GM21619 (cell line): ENCODE measurements at regions not wholly inside any gene's neighbourhood (a gene's known extent, or its start where the extent isn't known, plus 50 kb on each side); places are given as distances from the start of the nearest gene placed in this dataset.
"Not testable (repeated sequence)": the region's sequence is repeated elsewhere in the genome, so short reads cannot be mapped to it uniquely, and the experiment has no call there.

Experiments used
- ATAC-seq: cut with Tn5 transposase; IDR thresholded peaks from one replicate; pipeline ENCODE4 v1.9.1; 2021; ENCODE audit not compliant: unreplicated experiment

DNA sequence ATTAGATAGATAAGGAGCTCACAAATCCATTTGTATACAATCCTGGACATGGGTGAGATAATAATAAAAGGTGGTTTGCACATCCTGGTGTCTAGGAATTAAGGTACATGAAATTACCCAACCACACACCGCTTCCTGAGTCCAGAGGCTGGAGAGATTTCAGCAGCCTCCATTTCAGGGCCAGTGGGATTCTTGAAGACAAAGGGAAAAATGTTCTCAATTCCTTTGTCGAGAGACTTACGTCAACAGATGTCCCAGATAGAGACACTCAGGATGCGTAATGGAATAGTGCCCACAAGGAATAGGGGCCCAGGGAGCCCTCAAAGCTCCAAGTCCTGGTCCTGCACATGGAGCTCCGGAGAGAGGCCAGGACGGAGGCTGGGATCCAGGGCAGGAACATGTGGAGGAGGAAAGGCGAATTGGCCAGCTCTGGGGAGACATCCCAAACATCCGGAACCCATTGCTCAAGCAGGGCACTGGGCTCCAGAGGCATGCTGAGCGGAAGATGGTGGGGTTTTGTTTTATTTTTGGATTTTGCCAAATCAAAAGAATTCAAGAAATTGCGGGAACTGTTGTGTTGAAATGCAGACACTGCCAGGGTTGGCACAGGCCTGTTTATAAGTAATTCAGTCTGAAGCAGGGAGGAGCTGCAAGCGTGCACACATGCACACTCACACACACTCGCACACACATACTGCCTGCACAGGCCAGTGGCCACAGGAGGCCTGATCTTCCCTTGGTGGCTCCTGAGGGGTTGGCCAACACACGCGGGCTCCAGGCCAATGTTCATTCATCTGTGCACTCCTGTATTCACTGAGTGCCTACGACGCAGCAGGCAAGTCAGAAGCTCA is 97.2 kb downstream of the NOG start:
- ATAC-seq = no peak

GRCh38 chr17:56694825-56695224 is 101.3 kb downstream of the NOG start:
- ATAC-seq = no peak

DNA sequence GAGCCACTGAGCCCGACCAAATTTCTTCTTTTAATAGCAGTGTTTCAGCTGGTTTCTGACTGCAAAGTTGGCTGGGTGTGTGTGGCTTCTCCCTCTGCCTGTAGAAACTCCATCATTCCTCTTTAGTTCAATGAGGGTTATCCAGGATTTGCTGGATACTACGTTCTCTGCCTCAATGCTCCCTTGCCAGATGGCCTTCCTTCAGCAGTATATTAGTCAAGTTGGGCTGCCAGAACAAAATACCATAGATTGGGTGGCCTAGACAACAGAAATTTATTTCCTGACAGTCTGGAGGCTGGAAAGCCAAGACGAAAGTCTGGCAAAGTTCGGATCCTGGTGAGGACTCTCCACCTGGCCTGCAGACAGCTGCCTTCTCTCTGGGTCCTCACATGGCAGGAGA is 103.7 kb downstream of the NOG start:
- no peak for ATAC-seq

- ATAC-seq = no peak
Observed at GRCh38 chr17:56699186-56699894, 105.8 kb downstream of the NOG start.

DNA sequence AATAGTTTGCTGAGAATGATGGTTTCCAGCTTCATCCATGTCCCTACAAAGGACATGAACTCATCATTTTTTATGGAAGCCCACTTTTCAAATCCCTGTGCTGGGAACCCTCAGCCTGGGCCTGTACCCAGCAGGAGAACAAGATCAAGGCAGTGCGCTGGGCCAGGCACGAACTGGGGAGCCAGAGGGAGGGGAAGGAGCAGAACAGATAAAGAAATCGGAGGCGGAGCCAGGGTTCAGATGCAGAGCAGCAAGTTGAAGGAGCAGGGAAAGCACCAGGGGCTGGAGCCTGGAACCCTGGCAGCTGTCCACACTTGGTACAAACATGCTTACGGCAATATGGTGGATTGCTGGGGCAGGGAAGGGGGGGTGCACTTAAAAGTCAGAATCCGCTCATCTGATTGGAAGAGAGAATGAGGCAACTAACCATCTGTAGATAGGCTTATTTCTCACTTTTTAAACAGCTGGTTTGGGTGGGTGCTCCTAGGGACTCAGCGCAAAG is 107.5 kb downstream of the NOG start:
- no peak for ATAC-seq

DNA sequence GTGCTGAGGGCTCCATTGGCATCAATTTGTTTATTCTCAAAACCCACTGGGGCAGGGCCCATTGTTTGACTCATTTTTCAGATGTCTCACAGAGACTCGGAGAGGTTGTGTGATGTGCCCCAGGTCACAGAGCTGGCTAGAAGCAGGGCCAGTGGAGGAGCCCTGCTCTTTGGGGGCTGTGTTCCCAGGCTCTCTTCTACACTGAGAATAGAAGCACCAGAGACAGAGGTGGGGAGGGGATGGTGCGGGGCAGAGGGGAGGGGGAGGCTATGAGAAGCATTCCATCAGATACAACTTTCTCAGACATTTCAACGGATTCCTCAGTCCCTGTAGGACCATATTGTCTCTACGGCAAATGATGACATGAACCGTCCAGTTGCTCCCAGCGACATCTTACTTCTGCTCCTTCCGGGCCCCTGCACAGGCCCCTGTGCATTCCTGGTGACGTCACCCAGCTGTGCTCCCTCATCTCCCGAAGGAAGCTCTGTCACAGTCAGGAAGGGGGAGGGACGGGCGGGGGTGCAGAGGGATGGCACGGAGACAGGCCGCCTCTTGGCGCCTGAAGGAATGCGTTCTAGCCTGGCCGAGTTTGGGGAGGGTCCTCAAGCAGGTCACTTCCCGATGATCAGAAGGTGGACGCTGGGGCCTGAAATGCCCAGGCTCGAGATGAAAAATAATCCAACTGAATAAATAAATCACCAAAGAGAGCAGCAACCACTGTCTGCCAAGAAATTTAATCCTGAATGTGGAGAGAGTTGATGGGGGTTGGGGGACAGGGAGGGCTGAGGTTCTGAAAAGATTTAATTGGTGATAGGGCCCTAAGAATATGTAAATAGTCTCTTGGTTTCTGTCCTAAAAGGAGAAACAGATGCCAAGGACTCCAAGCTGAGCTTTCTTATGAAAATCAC is 114.1 kb downstream of the NOG start:
- ATAC-seq = no peak

GRCh38 chr17:56708220-56708558 is 114.7 kb downstream of the NOG start:
- no peak for ATAC-seq

- ATAC-seq = no peak
Observed at GRCh38 chr17:56708670-56709410, 115.3 kb downstream of the NOG start.

DNA sequence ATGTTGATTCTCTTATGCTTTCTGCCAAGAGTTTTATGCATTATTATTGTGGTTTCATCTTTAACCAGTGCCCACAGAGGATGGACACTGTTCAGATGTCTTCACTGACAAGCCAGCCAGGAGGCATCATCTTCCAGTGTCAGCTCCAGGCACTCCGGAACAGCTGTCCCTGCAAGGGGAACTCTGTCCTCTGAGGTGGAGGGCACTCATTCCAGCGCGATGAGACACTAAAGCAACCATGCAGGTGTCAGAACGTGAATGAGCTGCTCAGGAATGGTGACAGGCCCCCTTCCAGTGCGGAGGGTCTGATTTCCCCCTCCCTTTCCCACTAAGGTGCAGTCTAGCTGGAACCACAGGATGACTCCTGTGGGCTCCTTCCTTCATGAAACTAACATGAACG is 117.5 kb downstream of the NOG start:
- ATAC-seq = no peak

DNA sequence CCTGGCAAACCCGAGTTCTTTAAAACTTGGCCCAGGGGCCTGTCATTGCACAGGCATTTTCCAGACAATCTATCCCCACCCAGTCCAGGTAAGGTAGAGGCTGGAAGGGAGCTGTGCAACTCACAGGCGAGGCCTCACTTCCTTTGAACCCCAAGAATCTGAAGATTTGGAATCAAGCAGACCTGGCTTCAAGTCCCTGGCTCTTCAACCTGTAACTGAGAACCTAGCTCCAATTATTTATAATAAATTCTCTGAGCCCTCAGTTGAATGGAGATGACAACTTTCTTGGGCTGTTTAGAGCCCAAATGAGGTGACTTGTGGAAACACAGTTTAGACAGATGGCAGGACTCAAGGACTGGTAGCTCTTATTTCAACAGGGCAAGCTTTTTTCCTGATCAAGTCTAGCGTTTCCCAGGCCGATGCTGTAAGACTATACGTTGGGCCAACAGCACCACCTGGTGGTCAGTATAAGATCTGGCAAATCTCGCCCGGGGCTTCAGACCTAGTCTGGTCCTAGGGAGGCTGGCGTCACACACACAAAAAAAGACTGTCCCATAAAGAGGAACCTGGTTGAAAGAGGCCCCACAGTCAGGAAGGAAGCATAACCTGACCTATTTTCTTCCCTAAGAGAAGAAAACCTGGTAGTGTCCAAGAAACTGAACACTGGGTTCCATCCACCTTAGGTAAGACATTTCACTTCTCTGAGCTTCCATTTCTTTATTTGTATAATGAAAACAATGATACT is 117.9 kb downstream of the C17orf67 start:
- ATAC-seq = peak; percentile 96

DNA sequence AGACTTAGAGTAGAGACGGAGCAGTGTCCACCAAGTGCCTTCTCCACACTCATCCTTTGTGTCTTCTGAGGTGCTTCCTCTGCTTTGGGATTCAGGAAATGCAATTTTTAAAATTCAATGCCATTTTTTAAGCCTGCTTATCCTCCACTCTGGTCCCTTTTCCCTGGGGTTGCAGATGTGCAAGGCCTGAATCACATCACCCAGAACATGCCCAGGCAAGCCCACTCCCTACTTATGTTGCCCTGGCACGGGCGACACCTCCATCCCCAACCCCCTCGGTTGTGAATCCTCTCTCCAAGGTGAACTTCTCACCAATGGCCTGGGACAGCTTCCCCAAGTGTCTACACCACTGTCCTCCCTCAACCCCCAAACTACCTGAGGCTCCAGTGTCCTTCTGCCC is 116.2 kb downstream of the C17orf67 start:
- ATAC-seq = no peak

- no peak for ATAC-seq
Observed at GRCh38 chr17:56718515-56718914, 115.2 kb downstream of the C17orf67 start.

DNA sequence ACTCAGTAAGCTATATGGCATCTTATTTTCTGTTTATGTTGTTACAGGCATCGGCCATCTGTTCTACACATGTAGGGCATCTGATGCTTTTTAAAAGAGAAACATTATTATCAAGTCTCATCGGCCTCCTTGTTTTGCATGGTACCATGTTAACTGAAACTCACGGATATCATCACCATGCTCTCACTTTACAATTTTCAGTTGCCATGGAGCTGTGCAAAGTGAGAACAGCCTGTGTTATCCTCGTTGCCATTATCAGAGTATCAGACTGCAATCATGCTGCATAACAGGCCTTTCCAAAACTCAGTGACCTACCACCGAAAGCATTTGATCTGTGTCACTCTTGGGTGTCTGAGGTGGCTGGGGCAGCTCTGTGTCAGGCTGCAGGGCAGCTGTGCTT is 110.3 kb downstream of the C17orf67 start:
- ATAC-seq = no peak

DNA sequence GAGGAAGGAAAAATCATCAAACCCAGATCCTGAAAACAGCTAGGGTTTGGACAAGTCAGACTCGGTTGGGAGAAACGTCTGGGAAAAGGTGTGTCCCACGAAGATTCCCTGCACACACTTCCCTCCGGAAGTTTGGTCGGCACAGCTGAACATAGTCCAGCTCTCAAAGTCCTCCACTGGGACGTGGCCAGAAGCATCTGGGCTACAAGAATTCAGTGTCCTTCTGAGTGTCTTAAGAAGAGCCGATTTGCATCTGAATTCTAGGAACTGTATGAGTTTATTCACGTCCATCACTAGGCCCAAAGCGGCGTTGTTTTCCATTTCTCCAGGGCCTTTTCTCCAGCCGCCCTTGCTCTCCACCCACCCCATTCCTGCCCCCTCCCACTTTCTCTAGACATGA is 109.1 kb downstream of the C17orf67 start:
- no peak for ATAC-seq

- ATAC-seq = no peak
Observed at GRCh38 chr17:56725144-56725543, 108.6 kb downstream of the C17orf67 start.

DNA sequence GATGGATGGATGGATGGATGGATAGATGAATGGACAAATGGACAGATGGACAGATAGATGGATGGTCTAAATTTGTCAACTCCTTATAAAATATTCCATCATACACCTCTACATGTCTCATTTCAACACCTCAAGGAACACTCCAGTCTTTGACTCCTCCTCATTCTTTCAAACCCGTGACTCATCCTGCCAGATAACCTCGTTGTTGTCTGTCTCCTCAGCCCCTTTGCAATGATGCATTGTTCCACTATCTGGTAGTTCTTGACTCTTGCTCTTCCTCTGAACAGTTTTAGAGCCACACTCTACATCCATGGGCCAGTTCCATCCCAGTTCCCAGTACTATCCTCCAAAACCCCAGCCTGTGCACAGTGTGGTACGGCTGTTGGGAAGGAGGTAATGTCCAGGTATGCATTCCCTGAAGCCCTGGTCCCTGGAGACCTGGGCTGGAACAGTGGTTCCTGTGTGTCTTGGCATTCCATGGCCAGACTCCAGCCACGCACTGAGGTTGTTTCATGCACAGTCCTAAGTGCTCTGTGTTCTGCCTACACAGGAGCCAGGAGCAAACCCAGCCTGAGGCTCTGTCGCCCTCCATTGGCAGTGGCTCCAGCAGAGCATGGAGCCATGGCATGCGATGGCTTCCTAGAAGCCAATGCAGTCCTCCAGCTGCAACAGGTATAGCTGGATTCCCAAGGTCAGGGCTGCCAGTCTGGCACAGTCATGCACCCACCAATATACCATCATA is 105.7 kb downstream of the C17orf67 start:
- ATAC-seq = no peak

DNA sequence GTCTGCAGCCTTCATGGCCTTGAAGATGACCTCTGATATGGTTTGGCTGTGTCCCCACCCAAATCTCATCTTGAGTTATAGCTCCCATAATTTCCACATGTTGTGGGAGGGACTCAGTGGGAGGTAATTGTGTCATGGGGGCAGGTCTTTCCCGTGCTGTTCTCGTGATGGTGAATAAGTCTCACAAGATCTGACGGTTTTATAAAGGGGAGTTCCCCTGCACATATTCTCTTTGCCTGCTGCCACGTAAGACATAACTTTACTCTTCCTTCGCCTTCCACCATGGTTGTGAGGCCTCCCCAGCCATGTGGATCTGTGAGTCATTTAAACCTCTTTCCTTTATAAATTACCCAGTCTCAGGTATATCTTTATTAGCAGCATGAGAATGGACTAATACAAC is 102.6 kb downstream of the C17orf67 start:
- ATAC-seq = not testable (repeated sequence)

DNA sequence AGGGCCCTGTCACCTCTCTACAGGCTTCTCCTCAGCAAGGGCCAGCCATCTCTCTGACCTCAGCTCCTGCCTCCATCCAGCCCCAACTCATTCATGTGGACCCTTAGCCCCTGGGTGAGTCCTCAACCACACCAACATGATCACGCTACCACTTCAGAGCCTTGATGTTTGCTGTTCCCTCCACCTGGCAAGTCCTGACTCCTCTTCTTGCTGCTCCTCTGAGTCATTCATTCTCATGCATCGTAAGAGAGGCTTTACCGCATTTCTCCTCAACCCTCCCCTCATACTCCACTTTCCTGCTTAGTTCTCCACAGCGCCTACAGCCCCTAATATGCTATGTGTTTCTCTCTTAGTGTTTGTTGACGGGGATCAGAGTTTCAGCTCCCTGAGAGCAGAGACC is 99.9 kb downstream of the C17orf67 start:
- no peak for ATAC-seq

DNA sequence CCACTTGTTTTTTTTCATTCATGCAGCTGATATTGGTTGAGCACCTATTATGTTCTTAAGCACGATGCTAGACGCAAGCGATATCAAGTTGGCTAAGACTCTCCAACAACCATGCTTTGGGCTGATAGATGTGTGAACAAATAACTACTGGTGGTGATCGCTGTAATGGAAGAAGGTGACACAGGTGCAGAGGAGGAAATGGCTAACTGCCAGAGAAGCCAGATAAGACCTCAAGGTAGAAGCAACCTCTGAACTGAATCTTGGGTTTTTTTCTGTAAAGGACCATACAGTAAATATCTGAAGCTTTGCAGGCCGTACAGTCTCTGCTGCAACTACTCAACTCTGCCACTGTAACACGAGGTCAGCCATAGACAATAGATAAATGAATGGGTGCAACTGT is 97.9 kb downstream of the C17orf67 start:
- ATAC-seq = no peak
